H9 (cell line): ENCODE measurements at regions not wholly inside any gene's neighbourhood (a gene's known extent, or its start where the extent isn't known, plus 50 kb on each side); places are given as distances from the start of the nearest gene placed in this dataset.

Source experiments
- DNase-seq: peaks from one replicate; pipeline ENCODE4 v3.0.0-alpha.2; 2017
- H2AFZ ChIP-seq: one replicate; pipeline ENCODE4 v1.6.1; 2013; ENCODE audit warnings: mild to moderate bottlenecking, low read length, control low read depth, moderate library complexity
- H2AK5ac ChIP-seq: 2 replicates; pipeline ENCODE4 v1.6.1; 2013; ENCODE audit warnings: low read length, control low read depth, mixed read lengths; ENCODE audit not compliant: insufficient read length
- H2BK120ac ChIP-seq: one replicate; pipeline ENCODE4 v1.6.1; 2013; ENCODE audit warnings: low read depth, mild to moderate bottlenecking, low read length, control low read depth, inconsistent platforms; ENCODE audit not compliant: poor library complexity, severe bottlenecking
- H2BK12ac ChIP-seq: 2 replicates; pipeline ENCODE4 v1.6.1; 2013; ENCODE audit warnings: low read length, control low read depth, mixed read lengths, low read depth; ENCODE audit not compliant: insufficient read length
- H2BK15ac ChIP-seq: 2 replicates; pipeline ENCODE4 v1.6.1; 2013; ENCODE audit warnings: low read depth, low read length, control low read depth
- H2BK20ac ChIP-seq: one replicate; pipeline ENCODE4 v1.6.1; 2013; ENCODE audit warnings: low read depth, mild to moderate bottlenecking, low read length, control low read depth, inconsistent platforms; ENCODE audit not compliant: poor library complexity, severe bottlenecking
- H2BK5ac ChIP-seq: 2 replicates; pipeline ENCODE4 v1.6.1; 2013; ENCODE audit warnings: low read length, control low read depth, mixed read lengths; ENCODE audit not compliant: insufficient read length
- H3K14ac ChIP-seq: 2 replicates; pipeline ENCODE4 v1.6.1; 2013; ENCODE audit warnings: low read length, control low read depth; ENCODE audit not compliant: insufficient read depth
- H3K18ac ChIP-seq: 2 replicates; pipeline ENCODE4 v1.6.1; 2013; ENCODE audit warnings: low read depth, mild to moderate bottlenecking, mixed read lengths, low read length, control low read depth; ENCODE audit not compliant: insufficient read length
- H3K23ac ChIP-seq: 2 replicates; pipeline ENCODE4 v1.6.1; 2013; ENCODE audit warnings: low read length, control low read depth, mixed read lengths, low read depth; ENCODE audit not compliant: insufficient read length
- H3K23me2 ChIP-seq: 2 replicates; pipeline ENCODE4 v1.6.1; 2013; ENCODE audit warnings: low read depth, mild to moderate bottlenecking, mixed read lengths, low read length, control low read depth; ENCODE audit not compliant: insufficient read length, poor library complexity, severe bottlenecking
- H3K27ac ChIP-seq: 2 replicates; pipeline ENCODE4 v1.5.1; 2013; ENCODE audit warnings: low read length, control low read depth, mixed read lengths, low read depth; ENCODE audit not compliant: insufficient read length
- H3K27me3 ChIP-seq: 2 replicates; pipeline ENCODE4 v1.6.1; 2013; ENCODE audit warnings: low read length, control low read depth, inconsistent platforms; ENCODE audit not compliant: insufficient read depth
- H3K4ac ChIP-seq: 2 replicates; pipeline ENCODE4 v1.6.1; 2013; ENCODE audit warnings: low read depth, mild to moderate bottlenecking, control low read depth, inconsistent platforms, low read length, moderate library complexity
- H3K4me1 ChIP-seq: 2 replicates; pipeline ENCODE4 v1.6.1; 2013; ENCODE audit warnings: low read length, control low read depth, inconsistent platforms; ENCODE audit not compliant: insufficient read depth
- H3K4me2 ChIP-seq: 2 replicates; pipeline ENCODE4 v1.6.1; 2013; ENCODE audit warnings: low read length, control low read depth, mixed read lengths; ENCODE audit not compliant: insufficient read length, insufficient read depth
- H3K56ac ChIP-seq: 2 replicates; pipeline ENCODE4 v1.6.1; 2013; ENCODE audit warnings: low read depth, mild to moderate bottlenecking, mixed read lengths, low read length, control low read depth; ENCODE audit not compliant: insufficient read length
- H3K79me1 ChIP-seq: 2 replicates; pipeline ENCODE4 v1.6.1; 2013; ENCODE audit warnings: low read depth, mild to moderate bottlenecking, moderate library complexity, low read length, control low read depth, inconsistent platforms; ENCODE audit not compliant: insufficient read depth, poor library complexity, severe bottlenecking
- H3K79me2 ChIP-seq: 2 replicates; pipeline ENCODE4 v1.6.1; 2013; ENCODE audit warnings: low read length, control low read depth, inconsistent platforms; ENCODE audit not compliant: insufficient read depth
- H3K9ac ChIP-seq: 2 replicates; pipeline ENCODE4 v1.6.1; 2013; ENCODE audit warnings: low read length, control low read depth, mixed read lengths; ENCODE audit not compliant: insufficient read length; ENCODE audit errors: extremely low read depth
- H3K9me3 ChIP-seq: one replicate; pipeline ENCODE4 v1.6.1; 2013; ENCODE audit warnings: low read depth, low read length, inconsistent platforms; ENCODE audit not compliant: control insufficient read depth
- H3T11ph ChIP-seq: one replicate; pipeline ENCODE4 v1.6.1; 2013; ENCODE audit warnings: mild to moderate bottlenecking, low read length, control low read depth, inconsistent platforms
- H4K20me1 ChIP-seq: one replicate; pipeline ENCODE4 v1.6.1; 2013; ENCODE audit not compliant: control insufficient read depth, insufficient read length, insufficient read depth
- H4K5ac ChIP-seq: 2 replicates; pipeline ENCODE4 v1.6.1; 2013; ENCODE audit warnings: low read depth, mild to moderate bottlenecking, mixed read lengths, low read length, control low read depth; ENCODE audit not compliant: insufficient read length
- H4K8ac ChIP-seq: replicated peaks from 2 replicates; pipeline ENCODE4 v1.6.1; 2013; ENCODE audit warnings: low read length, control low read depth, mixed read lengths, low read depth; ENCODE audit not compliant: insufficient read length
- H4K91ac ChIP-seq: 2 replicates; pipeline ENCODE4 v1.6.1; 2013; ENCODE audit warnings: low read depth, mild to moderate bottlenecking, moderate library complexity, mixed read lengths, low read length, control low read depth; ENCODE audit not compliant: insufficient read length
- H3K27ac Mint-ChIP-seq, 3 experiments: 2 replicates in 2 of 3; 3 replicates in 1 of 3; pipeline ENCODE4 v1.8.0; 2020 to 2021; ENCODE audit warnings: mixed read lengths in 3 of 3, mild to moderate bottlenecking in 1 of 3, moderate library complexity in 1 of 3
- H3K27me3 Mint-ChIP-seq: 2 replicates; pipeline ENCODE4 v1.8.0; 2021; ENCODE audit warnings: low read depth, mild to moderate bottlenecking, moderate library complexity, mixed read lengths
- H3K36me3 Mint-ChIP-seq, 3 experiments: 2 replicates in 2 of 3; 3 replicates in 1 of 3; pipeline ENCODE4 v1.8.0; 2020 to 2021; ENCODE audit warnings: low read depth in 3 of 3, mixed read lengths in 3 of 3; ENCODE audit not compliant: insufficient read depth in 1 of 3
- H3K4me1 Mint-ChIP-seq, 2 experiments: 2 replicates each; pipeline ENCODE4 v1.8.0; 2020; ENCODE audit warnings: mixed read lengths in 2 of 2
- H3K4me3 Mint-ChIP-seq, 2 experiments: 2 replicates in 1 of 2; 3 replicates in 1 of 2; pipeline ENCODE4 v1.8.0; 2020 to 2021; ENCODE audit warnings: mild to moderate bottlenecking in 2 of 2, mixed read lengths in 2 of 2, moderate library complexity in 1 of 2
- H3K9me3 Mint-ChIP-seq, 2 experiments: 2 replicates in 1 of 2; 3 replicates in 1 of 2; pipeline ENCODE4 v1.8.0; 2020; ENCODE audit warnings: mild to moderate bottlenecking in 2 of 2, mixed read lengths in 2 of 2, moderate library complexity in 1 of 2
- WGBS: extraction: QIAGEN DNeasy Blood & Tissue Kit; methylation state at CpG from one replicate; pipeline ENCODE4 v1.1.7; 2013; ENCODE audit warnings: missing lambda C conversion rate, low lambda C conversion rate, mixed read lengths; ENCODE audit not compliant: insufficient read length; ENCODE audit errors: extremely low coverage; 5-methylcytosine and 5-hydroxymethylcytosine counted together
- TF ChIP-seq, protein P1 (sequence below): fragments of 200-600 bp; sonication (generic); conservative IDR thresholded peaks from 3 replicates; pipeline ENCODE4 v1.8.0; 2021; ENCODE audit warnings: antibody characterized with exemption, mild to moderate bottlenecking

DNA sequence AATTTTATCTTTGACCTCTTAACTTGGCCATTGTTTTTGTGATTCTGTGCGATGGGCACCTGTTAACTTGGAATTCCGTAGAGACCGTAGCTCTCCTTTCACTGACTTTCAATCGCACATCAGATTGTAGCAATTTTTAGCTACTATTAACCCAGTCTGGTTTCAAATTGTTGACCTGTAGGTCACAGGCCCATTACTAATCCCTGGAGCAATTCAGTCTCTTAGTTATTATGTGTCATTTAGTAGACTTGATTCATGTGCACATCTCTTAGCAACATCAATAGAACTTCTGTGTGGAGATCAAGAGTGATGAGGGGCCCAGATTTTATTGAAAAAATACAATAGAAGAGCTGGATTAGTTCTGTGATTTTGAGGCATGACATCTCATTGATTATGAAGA lies 549.6 kb upstream of the SLC10A2 start:
- Histone ChIP-seq H2BK12ac (no peak overlapping the region), H4K8ac (no peak overlapping the region), H3T11ph (no peak overlapping the region), H3K9me3 (no peaks in the 10 kb centered on the region), H2BK5ac (no peak overlapping the region), H3K79me2 (no peaks in the 10 kb centered on the region), H2BK20ac (no peak overlapping the region), H3K27ac (no peak overlapping the region), H2BK120ac (no peak overlapping the region), H2BK15ac (no peak overlapping the region), H3K4ac (no peak overlapping the region), H3K79me1 (no peaks in the 10 kb centered on the region), H3K14ac (no peak overlapping the region), H2AK5ac (no peak overlapping the region), H3K4me2 (no peak overlapping the region), H2AFZ (no peak overlapping the region), H3K18ac (no peak overlapping the region), H4K5ac (no peak overlapping the region), H3K27me3 (no peaks in the 10 kb centered on the region), H3K23ac (no peak overlapping the region), H3K56ac (no peak overlapping the region), H3K23me2 (no peaks in the 10 kb centered on the region), H3K4me1 (no peaks in the 10 kb centered on the region), H4K20me1 (no peaks in the 10 kb centered on the region), H3K9ac (no peak overlapping the region), H4K91ac (no peak overlapping the region)
- Mint-ChIP-seq H3K27ac (no peak overlapping the region), H3K36me3 (no peaks in the 10 kb centered on the region), H3K4me1 (peaks cover 2% of the 10 kb centered on the region in 2 experiments), H3K27me3 (no peaks in the 10 kb centered on the region), H3K9me3 (no peaks in the 10 kb centered on the region), H3K4me3 (no peak overlapping the region)
- no CpG with 5 or more reads among the region's 4 CpGs for WGBS
- no peak for DNase-seq
- TF ChIP-seq, protein P1, sequence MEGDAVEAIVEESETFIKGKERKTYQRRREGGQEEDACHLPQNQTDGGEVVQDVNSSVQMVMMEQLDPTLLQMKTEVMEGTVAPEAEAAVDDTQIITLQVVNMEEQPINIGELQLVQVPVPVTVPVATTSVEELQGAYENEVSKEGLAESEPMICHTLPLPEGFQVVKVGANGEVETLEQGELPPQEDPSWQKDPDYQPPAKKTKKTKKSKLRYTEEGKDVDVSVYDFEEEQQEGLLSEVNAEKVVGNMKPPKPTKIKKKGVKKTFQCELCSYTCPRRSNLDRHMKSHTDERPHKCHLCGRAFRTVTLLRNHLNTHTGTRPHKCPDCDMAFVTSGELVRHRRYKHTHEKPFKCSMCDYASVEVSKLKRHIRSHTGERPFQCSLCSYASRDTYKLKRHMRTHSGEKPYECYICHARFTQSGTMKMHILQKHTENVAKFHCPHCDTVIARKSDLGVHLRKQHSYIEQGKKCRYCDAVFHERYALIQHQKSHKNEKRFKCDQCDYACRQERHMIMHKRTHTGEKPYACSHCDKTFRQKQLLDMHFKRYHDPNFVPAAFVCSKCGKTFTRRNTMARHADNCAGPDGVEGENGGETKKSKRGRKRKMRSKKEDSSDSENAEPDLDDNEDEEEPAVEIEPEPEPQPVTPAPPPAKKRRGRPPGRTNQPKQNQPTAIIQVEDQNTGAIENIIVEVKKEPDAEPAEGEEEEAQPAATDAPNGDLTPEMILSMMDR, result no peak
